GM19468 (cell line): ENCODE measurements at regions not wholly inside any gene's neighbourhood (a gene's known extent, or its start where the extent isn't known, plus 50 kb on each side); places are given as distances from the start of the nearest gene placed in this dataset.

Source experiments
- ATAC-seq: cut with Tn5 transposase; IDR thresholded peaks from one replicate; pipeline ENCODE4 v1.9.1; 2021; ENCODE audit warnings: mild to moderate bottlenecking, moderate library complexity, moderate number of reproducible peaks; ENCODE audit not compliant: unreplicated experiment; ENCODE audit errors: extremely low read depth

GRCh38 chr21:24856326-24856725 lies 751.0 kb downstream of the MRPL39 start:
- no peak for ATAC-seq

- ATAC-seq: no peak
Observed at GRCh38 chr21:24852610-24853195, 754.6 kb downstream of the MRPL39 start.

- no peak for ATAC-seq
Observed at GRCh38 chr21:24850121-24850520, 757.2 kb downstream of the MRPL39 start.

- no peak for ATAC-seq
Observed at GRCh38 chr21:24844671-24845070, 762.6 kb downstream of the MRPL39 start.

- ATAC-seq: no peak
Observed at GRCh38 chr21:24840287-24840686, 767.0 kb downstream of the MRPL39 start.

GRCh38 chr21:24832961-24833360 lies 774.3 kb downstream of the MRPL39 start:
- no peak for ATAC-seq

GRCh38 chr21:24829397-24829796 lies 777.9 kb downstream of the MRPL39 start:
- ATAC-seq: no peak

GRCh38 chr21:24826822-24827221 lies 780.5 kb downstream of the MRPL39 start:
- ATAC-seq: no peak

- no peak for ATAC-seq
Observed at GRCh38 chr21:24825348-24825747, 781.9 kb downstream of the MRPL39 start.

GRCh38 chr21:24824209-24824608 lies 783.1 kb downstream of the MRPL39 start:
- ATAC-seq: no peak

GRCh38 chr21:24823247-24823646 lies 784.0 kb downstream of the MRPL39 start:
- no peak for ATAC-seq

GRCh38 chr21:24785033-24785432 lies 822.2 kb downstream of the MRPL39 start:
- no peak for ATAC-seq

- ATAC-seq: no peak
Observed at GRCh38 chr21:24781146-24781545, 826.1 kb downstream of the MRPL39 start.

- no peak for ATAC-seq
Observed at GRCh38 chr21:24759348-24760075, 847.8 kb downstream of the MRPL39 start.

- no peak for ATAC-seq
Observed at GRCh38 chr21:24738063-24738462, 869.2 kb downstream of the MRPL39 start.

- ATAC-seq: no peak
Observed at GRCh38 chr21:24737296-24737850, 869.9 kb downstream of the MRPL39 start.

GRCh38 chr21:24730661-24731060 lies 876.6 kb downstream of the MRPL39 start:
- ATAC-seq: no peak

GRCh38 chr21:24729568-24729967 lies 877.7 kb downstream of the MRPL39 start:
- no peak for ATAC-seq

- ATAC-seq: no peak
Observed at GRCh38 chr21:24727803-24728440, 879.4 kb downstream of the MRPL39 start.

- no peak for ATAC-seq
Observed at GRCh38 chr21:24716281-24716918, 890.9 kb downstream of the MRPL39 start.
